ENCODE measurements at regions not wholly inside any gene's neighbourhood (a gene's known extent, or its start where the extent isn't known, plus 50 kb on each side); places are given as distances from the start of the nearest gene placed in this dataset.

- TF ChIP-seq ATF2 (IDR thresholded peaks at IDR 0.05; ENCODE audit: low read length) (no peak), RUNX3 (IDR thresholded peaks at IDR 0.05; ENCODE audit: low read length) (no peak), MEF2A (IDR thresholded peaks at IDR 0.05; ENCODE audit: insufficient read depth, low read depth, low read length) (no peak)
These were observed 167.2 kb upstream of the SATB2 start (continued) for GRCh38 chr2:199624958-199625357.

- H4K20me1 ChIP-seq (ENCODE audit: control insufficient read depth, insufficient read depth) = no peaks in the 10 kb centered on the region
- no peaks in the 10 kb centered on the region for H3K79me2 ChIP-seq (ENCODE audit: control insufficient read depth, insufficient read depth, low read length)
- TF ChIP-seq HDAC2 (IDR thresholded peaks at IDR 0.05) (no peak), BCL11A (IDR thresholded peaks at IDR 0.05; ENCODE audit: low read depth, low read length) (no peak), HCFC1 (IDR thresholded peaks at IDR 0.05; ENCODE audit: low read length) (no peak), MEF2A (IDR thresholded peaks at IDR 0.05; ENCODE audit: insufficient read depth, low read depth, low read length) (no peak), SRF (IDR thresholded peaks at IDR 0.05; ENCODE audit: low read depth in 2 of 2, low read length in 2 of 2) (no peak), PAX8 (IDR thresholded peaks at IDR 0.05) (no peak), FOXK2 (IDR thresholded peaks at IDR 0.05) (no peak), NR2C1 (IDR thresholded peaks at IDR 0.05) (no peak), HDAC6 (IDR thresholded peaks at IDR 0.05; ENCODE audit: unreplicated experiment) (no peak), NRF1 (conservative IDR thresholded peaks at IDR 0.05; ENCODE audit: low read depth, low read length) (no peak), ZNF24 (IDR thresholded peaks at IDR 0.05) (no peak)
- TF ChIP-seq, protein P1, sequence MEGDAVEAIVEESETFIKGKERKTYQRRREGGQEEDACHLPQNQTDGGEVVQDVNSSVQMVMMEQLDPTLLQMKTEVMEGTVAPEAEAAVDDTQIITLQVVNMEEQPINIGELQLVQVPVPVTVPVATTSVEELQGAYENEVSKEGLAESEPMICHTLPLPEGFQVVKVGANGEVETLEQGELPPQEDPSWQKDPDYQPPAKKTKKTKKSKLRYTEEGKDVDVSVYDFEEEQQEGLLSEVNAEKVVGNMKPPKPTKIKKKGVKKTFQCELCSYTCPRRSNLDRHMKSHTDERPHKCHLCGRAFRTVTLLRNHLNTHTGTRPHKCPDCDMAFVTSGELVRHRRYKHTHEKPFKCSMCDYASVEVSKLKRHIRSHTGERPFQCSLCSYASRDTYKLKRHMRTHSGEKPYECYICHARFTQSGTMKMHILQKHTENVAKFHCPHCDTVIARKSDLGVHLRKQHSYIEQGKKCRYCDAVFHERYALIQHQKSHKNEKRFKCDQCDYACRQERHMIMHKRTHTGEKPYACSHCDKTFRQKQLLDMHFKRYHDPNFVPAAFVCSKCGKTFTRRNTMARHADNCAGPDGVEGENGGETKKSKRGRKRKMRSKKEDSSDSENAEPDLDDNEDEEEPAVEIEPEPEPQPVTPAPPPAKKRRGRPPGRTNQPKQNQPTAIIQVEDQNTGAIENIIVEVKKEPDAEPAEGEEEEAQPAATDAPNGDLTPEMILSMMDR (IDR thresholded peaks at IDR 0.05 in 2 of 3, conservative IDR thresholded peaks at IDR 0.05 in 1 of 3; ENCODE audit: control insufficient read depth in 2 of 3, extremely low read depth in 1 of 3, insufficient read depth in 1 of 3, low read depth in 3 of 3, low read length in 3 of 3) = no peak
- TF ChIP-seq, protein P2, sequence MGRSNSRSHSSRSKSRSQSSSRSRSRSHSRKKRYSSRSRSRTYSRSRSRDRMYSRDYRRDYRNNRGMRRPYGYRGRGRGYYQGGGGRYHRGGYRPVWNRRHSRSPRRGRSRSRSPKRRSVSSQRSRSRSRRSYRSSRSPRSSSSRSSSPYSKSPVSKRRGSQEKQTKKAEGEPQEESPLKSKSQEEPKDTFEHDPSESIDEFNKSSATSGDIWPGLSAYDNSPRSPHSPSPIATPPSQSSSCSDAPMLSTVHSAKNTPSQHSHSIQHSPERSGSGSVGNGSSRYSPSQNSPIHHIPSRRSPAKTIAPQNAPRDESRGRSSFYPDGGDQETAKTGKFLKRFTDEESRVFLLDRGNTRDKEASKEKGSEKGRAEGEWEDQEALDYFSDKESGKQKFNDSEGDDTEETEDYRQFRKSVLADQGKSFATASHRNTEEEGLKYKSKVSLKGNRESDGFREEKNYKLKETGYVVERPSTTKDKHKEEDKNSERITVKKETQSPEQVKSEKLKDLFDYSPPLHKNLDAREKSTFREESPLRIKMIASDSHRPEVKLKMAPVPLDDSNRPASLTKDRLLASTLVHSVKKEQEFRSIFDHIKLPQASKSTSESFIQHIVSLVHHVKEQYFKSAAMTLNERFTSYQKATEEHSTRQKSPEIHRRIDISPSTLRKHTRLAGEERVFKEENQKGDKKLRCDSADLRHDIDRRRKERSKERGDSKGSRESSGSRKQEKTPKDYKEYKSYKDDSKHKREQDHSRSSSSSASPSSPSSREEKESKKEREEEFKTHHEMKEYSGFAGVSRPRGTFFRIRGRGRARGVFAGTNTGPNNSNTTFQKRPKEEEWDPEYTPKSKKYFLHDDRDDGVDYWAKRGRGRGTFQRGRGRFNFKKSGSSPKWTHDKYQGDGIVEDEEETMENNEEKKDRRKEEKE (IDR thresholded peaks at IDR 0.05) = no peak
- H3K4me1 ChIP-seq (ENCODE audit: control insufficient read depth, insufficient read depth, low read length) = no peaks in the 10 kb centered on the region
- CTCF ChIA-PET = no interaction called here
- H3K36me3 ChIP-seq (ENCODE audit: control insufficient read depth in 2 of 2, insufficient read depth in 2 of 2, low read length in 1 of 2) = no peaks in the 10 kb centered on the region
- FAIRE-seq (no peak), DNase-seq (ENCODE audit: low read depth, low spot score) (no peak), ATAC-seq (no peak)
- no peak overlapping the region for H3K4me3 ChIP-seq
- POLR2A ChIA-PET = no interaction called here
- no TSS peak for BruUV-seq (replicated peaks)
- no peak overlapping the region for H3K27ac ChIP-seq (ENCODE audit: control insufficient read depth, insufficient read depth)
- RAD21 ChIA-PET (ENCODE audit: unreplicated experiment) = no interaction called here
- SMC1A ChIA-PET (ENCODE audit: uncharacterized antibody, unreplicated experiment) = no interaction called here
- H3K9ac ChIP-seq (ENCODE audit: control insufficient read depth, insufficient read depth, low read length) = no peak overlapping the region
- intact Hi-C loops (cut with micrococcal nuclease; ENCODE audit: unreplicated experiment) = no loop called here
- WGBS (ENCODE audit: insufficient coverage, insufficient replicate concordance, low lambda C conversion rate, missing lambda C conversion rate) = 43% methylated on average over 4 of the region's 4 CpGs
- H2AFZ ChIP-seq (ENCODE audit: control insufficient read depth, low read depth, low read length) = no peak overlapping the region
- no peaks in the 10 kb centered on the region for H3K27me3 ChIP-seq (replicated peaks in 1 of 2; ENCODE audit: control insufficient read depth in 2 of 2, insufficient read depth in 2 of 2, low read length in 1 of 2)
- in situ Hi-C loops (cut with MboI) = no loop called here
- H3K9me3 ChIP-seq (replicated peaks; ENCODE audit: control insufficient read depth, insufficient read depth, low read length) = no peaks in the 10 kb centered on the region
- H3K4me2 ChIP-seq (ENCODE audit: control insufficient read depth, insufficient read depth) = no peak overlapping the region
These were observed 154.9 kb upstream of the SATB2 start for GRCh38 chr2:199612509-199613130.
